ENCODE measurements at regions not wholly inside any gene's neighbourhood (a gene's known extent, or its start where the extent isn't known, plus 50 kb on each side); places are given as distances from the start of the nearest gene placed in this dataset.

DNA sequence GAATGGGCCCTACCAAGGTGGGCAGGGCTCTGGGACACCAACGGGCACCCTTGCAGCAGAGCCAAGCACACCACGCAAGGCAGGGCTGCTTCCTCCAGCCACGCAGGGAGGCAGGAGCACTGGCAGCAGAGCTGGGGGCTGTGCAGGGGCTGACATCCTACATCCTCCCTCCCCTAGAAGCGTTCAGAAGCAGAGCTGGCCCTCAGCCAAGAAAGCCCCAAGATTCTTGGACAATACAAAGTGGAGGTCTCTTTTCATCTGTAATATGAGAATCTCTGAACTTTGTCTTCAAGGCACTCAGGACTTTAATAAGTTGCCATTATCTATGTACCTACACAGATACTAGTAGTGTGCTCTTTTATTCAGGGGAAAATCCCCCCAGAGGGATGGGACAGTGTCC, 128.1 kb upstream of the AGAP1 start:
- TF ChIP-seq POLR2AphosphoS5 (IDR thresholded peaks at IDR 0.05) = no peak
- no peak for TF ChIP-seq CTCF (IDR thresholded peaks at IDR 0.05)
- TF ChIP-seq POLR2A (IDR thresholded peaks at IDR 0.05) = no peak
